ENCODE measurements at regions not wholly inside any gene's neighbourhood (a gene's known extent, or its start where the extent isn't known, plus 50 kb on each side); places are given as distances from the start of the nearest gene placed in this dataset.
"Not testable (repeated sequence)": the region's sequence is repeated elsewhere in the genome, so short reads cannot be mapped to it uniquely, and the experiment has no call there.

GRCh38 chr3:164401923-164402322 lies 676.4 kb downstream of the SI start:
- in situ Hi-C loops (cut with MboI; ENCODE audit: low sequenced_read_pairs in 4 of 4), result no loop called here
- intact Hi-C loops (cut with DNase I; ENCODE audit: low total_unique reads), result no loop called here
- ATAC-seq (no peak), DNase-seq (no peak)
- Histone ChIP-seq H3K27ac (no peak overlapping the region), H3K9me3 (no peaks in the 10 kb centered on the region), H3K27me3 (no peaks in the 10 kb centered on the region), H3K4me3 (no peak overlapping the region), H3K36me3 (no peaks in the 10 kb centered on the region), H3K4me1 (no peaks in the 10 kb centered on the region)
- TF ChIP-seq, protein P1, sequence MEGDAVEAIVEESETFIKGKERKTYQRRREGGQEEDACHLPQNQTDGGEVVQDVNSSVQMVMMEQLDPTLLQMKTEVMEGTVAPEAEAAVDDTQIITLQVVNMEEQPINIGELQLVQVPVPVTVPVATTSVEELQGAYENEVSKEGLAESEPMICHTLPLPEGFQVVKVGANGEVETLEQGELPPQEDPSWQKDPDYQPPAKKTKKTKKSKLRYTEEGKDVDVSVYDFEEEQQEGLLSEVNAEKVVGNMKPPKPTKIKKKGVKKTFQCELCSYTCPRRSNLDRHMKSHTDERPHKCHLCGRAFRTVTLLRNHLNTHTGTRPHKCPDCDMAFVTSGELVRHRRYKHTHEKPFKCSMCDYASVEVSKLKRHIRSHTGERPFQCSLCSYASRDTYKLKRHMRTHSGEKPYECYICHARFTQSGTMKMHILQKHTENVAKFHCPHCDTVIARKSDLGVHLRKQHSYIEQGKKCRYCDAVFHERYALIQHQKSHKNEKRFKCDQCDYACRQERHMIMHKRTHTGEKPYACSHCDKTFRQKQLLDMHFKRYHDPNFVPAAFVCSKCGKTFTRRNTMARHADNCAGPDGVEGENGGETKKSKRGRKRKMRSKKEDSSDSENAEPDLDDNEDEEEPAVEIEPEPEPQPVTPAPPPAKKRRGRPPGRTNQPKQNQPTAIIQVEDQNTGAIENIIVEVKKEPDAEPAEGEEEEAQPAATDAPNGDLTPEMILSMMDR (IDR thresholded peaks at IDR 0.05 in 4 of 5, conservative IDR thresholded peaks at IDR 0.05 in 1 of 5), result no peak
- TF ChIP-seq POLR2A (IDR thresholded peaks at IDR 0.05), result no peak

DNA sequence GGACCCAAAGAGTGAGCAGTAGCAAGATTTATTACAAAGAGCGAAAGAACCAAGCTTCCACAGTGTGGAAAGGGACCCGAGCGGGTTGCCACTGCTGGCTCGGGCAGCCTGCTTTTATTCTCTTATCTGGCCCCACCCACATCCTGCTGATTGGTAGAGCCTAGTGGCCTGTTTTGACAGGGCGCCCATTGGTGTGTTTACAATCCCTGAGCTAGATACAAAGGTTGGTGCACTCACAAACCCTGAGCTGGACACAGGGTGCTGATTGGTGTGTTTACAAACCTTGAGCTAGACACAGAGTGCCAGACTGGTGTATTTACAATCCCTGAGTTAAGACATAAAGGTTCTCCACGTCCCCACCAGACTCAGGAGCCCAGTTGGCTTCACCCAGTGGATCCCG lies 676.9 kb downstream of the SI start:
- ATAC-seq; DNase-seq; H3K27ac ChIP-seq; H3K4me3 ChIP-seq; intact Hi-C loops (cut with DNase I; ENCODE audit: low total_unique reads); H3K9me3 ChIP-seq; in situ Hi-C loops (cut with MboI; ENCODE audit: low sequenced_read_pairs in 4 of 4); H3K36me3 ChIP-seq; H3K27me3 ChIP-seq; H3K4me1 ChIP-seq: not testable (repeated sequence)

DNA sequence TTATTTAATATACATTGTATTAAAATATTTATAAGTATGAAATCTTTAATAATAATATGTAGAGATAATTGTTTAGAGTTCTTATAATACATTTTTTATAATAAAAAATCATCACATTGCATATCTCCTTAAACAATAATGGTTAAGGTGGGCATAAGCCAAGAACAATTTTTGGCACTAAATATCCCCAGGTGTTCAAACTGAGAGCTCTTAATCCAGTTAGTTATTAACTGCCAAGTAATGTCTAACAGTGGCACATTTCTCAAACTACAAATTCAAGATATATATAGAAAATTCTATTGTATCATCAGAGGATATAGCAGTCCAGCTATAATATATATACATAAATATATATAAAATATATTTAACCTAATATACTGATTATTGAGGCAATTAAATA lies 680.8 kb downstream of the SI start:
- TF ChIP-seq, protein P1 (IDR thresholded peaks at IDR 0.05 in 4 of 5, conservative IDR thresholded peaks at IDR 0.05 in 1 of 5), result no peak
- no peak for TF ChIP-seq POLR2A (IDR thresholded peaks at IDR 0.05)
- ATAC-seq (no peak), DNase-seq (no peak)
- H3K27ac ChIP-seq, result no peak overlapping the region
- intact Hi-C loops (cut with DNase I; ENCODE audit: low total_unique reads), result no loop called here
- no peaks in the 10 kb centered on the region for H3K4me1 ChIP-seq
- H3K4me3 ChIP-seq, result no peak overlapping the region
- H3K36me3 ChIP-seq, result no peaks in the 10 kb centered on the region
- H3K9me3 ChIP-seq, result no peaks in the 10 kb centered on the region
- no peaks in the 10 kb centered on the region for H3K27me3 ChIP-seq
- in situ Hi-C loops (cut with MboI; ENCODE audit: low sequenced_read_pairs in 4 of 4), result no loop called here

- Histone ChIP-seq H3K4me3 (no peak overlapping the region), H3K27me3 (no peaks in the 10 kb centered on the region), H3K27ac (no peak overlapping the region), H3K36me3 (no peaks in the 10 kb centered on the region), H3K4me1 (no peaks in the 10 kb centered on the region), H3K9me3 (no peaks in the 10 kb centered on the region)
- no peak for ATAC-seq
- TF ChIP-seq POLR2A (IDR thresholded peaks at IDR 0.05), result no peak
- TF ChIP-seq, protein P1 (IDR thresholded peaks at IDR 0.05 in 4 of 5, conservative IDR thresholded peaks at IDR 0.05 in 1 of 5), result no peak
- in situ Hi-C loops (cut with MboI; ENCODE audit: low sequenced_read_pairs in 4 of 4), result no loop called here
- no peak for DNase-seq
- intact Hi-C loops (cut with DNase I; ENCODE audit: low total_unique reads), result no loop called here
Measured at GRCh38 chr3:164393171-164393570, 685.1 kb downstream of the SI start.

- no peak overlapping the region for H3K4me3 ChIP-seq
- intact Hi-C loops (cut with DNase I; ENCODE audit: low total_unique reads) (no loop called here), in situ Hi-C loops (cut with MboI; ENCODE audit: low sequenced_read_pairs in 4 of 4) (no loop called here)
- no peaks in the 10 kb centered on the region for H3K36me3 ChIP-seq
- H3K4me1 ChIP-seq, result no peaks in the 10 kb centered on the region
- no peaks in the 10 kb centered on the region for H3K9me3 ChIP-seq
- TF ChIP-seq, protein P1 (IDR thresholded peaks at IDR 0.05 in 4 of 5, conservative IDR thresholded peaks at IDR 0.05 in 1 of 5), result peak in 1 of 5 experiments; percentile 20
- TF ChIP-seq POLR2A (IDR thresholded peaks at IDR 0.05), result no peak
- no peak overlapping the region for H3K27ac ChIP-seq
- no peaks in the 10 kb centered on the region for H3K27me3 ChIP-seq
- DNase-seq (no peak), ATAC-seq (no peak)
Measured at GRCh38 chr3:164390046-164390445, 688.2 kb downstream of the SI start.

Measured in gastrocnemius medialis (tissue), 4 donors.